ENCODE measurements at regions not wholly inside any gene's neighbourhood (a gene's known extent, or its start where the extent isn't known, plus 50 kb on each side); places are given as distances from the start of the nearest gene placed in this dataset.

GRCh38 chr10:90424730-90425129, 433.1 kb downstream of the HTR7 start:
- Histone ChIP-seq H3K4me1 (no peaks in the 10 kb centered on the region), H3K4me3 (no peak overlapping the region), H3K36me3 (replicated peaks in 1 of 2; ENCODE audit: insufficient read depth in 1 of 2, low read depth in 2 of 2) (no peaks in the 10 kb centered on the region), H3K27me3 (no peaks in the 10 kb centered on the region), H3K9me3 (no peaks in the 10 kb centered on the region), H3K27ac (no peak overlapping the region)
- DNase-seq = no peak
- WGBS, 2 donors = 52 to 59% methylated on average over 1 of the region's 1 CpG
- ATAC-seq = no peak
- TF ChIP-seq CTCF (IDR thresholded peaks at IDR 0.05) (no peak), POLR2A (IDR thresholded peaks at IDR 0.05) (no peak)
- intact Hi-C loops (cut with DNase I) = no loop called here

GRCh38 chr10:90430186-90430585, 427.7 kb downstream of the HTR7 start:
- 71 to 79% methylated on average over 1 of the region's 1 CpG for WGBS, 2 donors
- H3K9me3 ChIP-seq = no peaks in the 10 kb centered on the region
- no peaks in the 10 kb centered on the region for H3K27me3 ChIP-seq
- no peaks in the 10 kb centered on the region for H3K4me1 ChIP-seq
- H3K4me3 ChIP-seq = no peak overlapping the region
- intact Hi-C loops (cut with DNase I) = no loop called here
- DNase-seq (no peak), ATAC-seq (no peak)
- no peaks in the 10 kb centered on the region for H3K36me3 ChIP-seq (replicated peaks in 1 of 2; ENCODE audit: insufficient read depth in 1 of 2, low read depth in 2 of 2)
- H3K27ac ChIP-seq = no peak overlapping the region
- TF ChIP-seq POLR2A (IDR thresholded peaks at IDR 0.05) = no peak
- TF ChIP-seq CTCF (IDR thresholded peaks at IDR 0.05) = no peak

- no peak overlapping the region for H3K4me3 ChIP-seq
- TF ChIP-seq CTCF (IDR thresholded peaks at IDR 0.05) = no peak
- H3K27ac ChIP-seq = no peak overlapping the region
- ATAC-seq (no peak), DNase-seq (no peak)
- no peaks in the 10 kb centered on the region for H3K9me3 ChIP-seq
- no peaks in the 10 kb centered on the region for H3K4me1 ChIP-seq
- no peaks in the 10 kb centered on the region for H3K27me3 ChIP-seq
- H3K36me3 ChIP-seq (replicated peaks in 1 of 2; ENCODE audit: insufficient read depth in 1 of 2, low read depth in 2 of 2) = no peaks in the 10 kb centered on the region
- intact Hi-C loops (cut with DNase I) = no loop called here
Measured at GRCh38 chr10:90432866-90433265, 425.0 kb downstream of the HTR7 start.

- no peaks in the 10 kb centered on the region for H3K4me1 ChIP-seq
- H3K4me3 ChIP-seq = no peak overlapping the region
- no peak for TF ChIP-seq CTCF (IDR thresholded peaks at IDR 0.05)
- no peak for TF ChIP-seq POLR2A (IDR thresholded peaks at IDR 0.05)
- no peaks in the 10 kb centered on the region for H3K36me3 ChIP-seq (replicated peaks in 1 of 2; ENCODE audit: insufficient read depth in 1 of 2, low read depth in 2 of 2)
- ATAC-seq = no peak
- intact Hi-C loops (cut with DNase I) = no loop called here
- H3K9me3 ChIP-seq = no peaks in the 10 kb centered on the region
- no peak for DNase-seq
- no peak overlapping the region for H3K27ac ChIP-seq
- H3K27me3 ChIP-seq = no peaks in the 10 kb centered on the region
Measured at GRCh38 chr10:90435296-90435695, 422.5 kb downstream of the HTR7 start.

- TF ChIP-seq POLR2A (IDR thresholded peaks at IDR 0.05) (no peak), CTCF (IDR thresholded peaks at IDR 0.05) (no peak)
- WGBS, 2 donors = 39 to 48% methylated on average over 1 of the region's 1 CpG
- H3K9me3 ChIP-seq = peaks cover 0 to 7% (median 0%) of the 10 kb centered on the region in 3 donors
- intact Hi-C loops (cut with DNase I) = no loop called here
- no peaks in the 10 kb centered on the region for H3K36me3 ChIP-seq (replicated peaks in 1 of 2; ENCODE audit: insufficient read depth in 1 of 2, low read depth in 2 of 2)
- DNase-seq (no peak), ATAC-seq (no peak)
- no peak overlapping the region for H3K4me3 ChIP-seq
- H3K27me3 ChIP-seq = no peaks in the 10 kb centered on the region
- H3K27ac ChIP-seq = no peak overlapping the region
- no peaks in the 10 kb centered on the region for H3K4me1 ChIP-seq
Measured at GRCh38 chr10:90437452-90437851, 420.4 kb downstream of the HTR7 start.

Measured in body of pancreas (tissue), 4 donors.